ENCODE measurements at regions not wholly inside any gene's neighbourhood (a gene's known extent, or its start where the extent isn't known, plus 50 kb on each side); places are given as distances from the start of the nearest gene placed in this dataset.

DNA sequence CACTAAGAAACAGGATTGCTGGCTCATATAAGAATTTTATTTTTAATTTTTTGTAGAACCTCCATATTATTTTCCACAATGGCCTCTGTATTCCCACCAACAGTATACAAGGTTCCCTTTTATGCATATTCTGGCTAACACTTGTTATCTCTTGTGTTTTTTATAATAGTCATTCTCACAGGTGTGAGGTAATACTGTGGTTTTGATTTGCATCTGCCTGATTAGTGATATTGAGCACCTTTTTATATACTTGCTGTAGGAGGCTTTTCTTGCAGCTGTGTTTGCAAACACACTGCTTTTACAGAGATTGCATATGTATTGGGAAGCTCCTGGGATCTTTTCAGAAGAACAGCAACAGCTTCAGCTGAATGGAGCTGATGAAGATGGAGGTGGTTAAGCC, 164.8 kb downstream of the DEPDC1B start:
- TF ChIP-seq, protein P1, sequence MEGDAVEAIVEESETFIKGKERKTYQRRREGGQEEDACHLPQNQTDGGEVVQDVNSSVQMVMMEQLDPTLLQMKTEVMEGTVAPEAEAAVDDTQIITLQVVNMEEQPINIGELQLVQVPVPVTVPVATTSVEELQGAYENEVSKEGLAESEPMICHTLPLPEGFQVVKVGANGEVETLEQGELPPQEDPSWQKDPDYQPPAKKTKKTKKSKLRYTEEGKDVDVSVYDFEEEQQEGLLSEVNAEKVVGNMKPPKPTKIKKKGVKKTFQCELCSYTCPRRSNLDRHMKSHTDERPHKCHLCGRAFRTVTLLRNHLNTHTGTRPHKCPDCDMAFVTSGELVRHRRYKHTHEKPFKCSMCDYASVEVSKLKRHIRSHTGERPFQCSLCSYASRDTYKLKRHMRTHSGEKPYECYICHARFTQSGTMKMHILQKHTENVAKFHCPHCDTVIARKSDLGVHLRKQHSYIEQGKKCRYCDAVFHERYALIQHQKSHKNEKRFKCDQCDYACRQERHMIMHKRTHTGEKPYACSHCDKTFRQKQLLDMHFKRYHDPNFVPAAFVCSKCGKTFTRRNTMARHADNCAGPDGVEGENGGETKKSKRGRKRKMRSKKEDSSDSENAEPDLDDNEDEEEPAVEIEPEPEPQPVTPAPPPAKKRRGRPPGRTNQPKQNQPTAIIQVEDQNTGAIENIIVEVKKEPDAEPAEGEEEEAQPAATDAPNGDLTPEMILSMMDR (IDR thresholded peaks at IDR 0.05): no peak
- TF ChIP-seq POLR2A (IDR thresholded peaks at IDR 0.05): no peak
